T-helper 9 cell (primary cell): ENCODE measurements at regions not wholly inside any gene's neighbourhood (a gene's known extent, or its start where the extent isn't known, plus 50 kb on each side); places are given as distances from the start of the nearest gene placed in this dataset.
A peak's percentile ranks its signal among the peaks of the same experiment; 100 is the strongest.

Experiments used
- DNase-seq: peaks from one replicate; pipeline ENCODE4 v3.0.0-alpha.2; 2020

- DNase-seq = no peak
Measured at GRCh38 chr6:165905744-165906143, 242.7 kb upstream of the PDE10A start.

DNA sequence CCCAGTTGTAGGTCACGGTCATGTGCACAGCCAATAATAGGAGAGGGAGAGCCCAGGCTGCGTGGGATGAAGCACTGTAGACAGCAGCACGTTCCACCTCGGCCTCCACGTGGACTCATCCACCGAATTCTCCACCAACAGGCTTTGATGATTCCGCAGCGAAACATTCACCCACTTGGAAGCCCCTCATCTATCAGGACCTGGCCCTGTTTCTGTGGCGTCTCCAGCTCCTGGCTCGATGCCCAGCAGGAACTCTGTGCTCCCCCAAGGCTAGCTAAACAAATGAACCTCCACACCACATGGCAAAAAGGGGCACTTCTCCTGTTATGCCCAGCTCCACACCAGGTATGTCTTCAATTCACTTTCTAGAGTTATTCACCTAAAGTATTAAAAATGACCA lies 237.9 kb upstream of the PDE10A start:
- DNase-seq = no peak

DNA sequence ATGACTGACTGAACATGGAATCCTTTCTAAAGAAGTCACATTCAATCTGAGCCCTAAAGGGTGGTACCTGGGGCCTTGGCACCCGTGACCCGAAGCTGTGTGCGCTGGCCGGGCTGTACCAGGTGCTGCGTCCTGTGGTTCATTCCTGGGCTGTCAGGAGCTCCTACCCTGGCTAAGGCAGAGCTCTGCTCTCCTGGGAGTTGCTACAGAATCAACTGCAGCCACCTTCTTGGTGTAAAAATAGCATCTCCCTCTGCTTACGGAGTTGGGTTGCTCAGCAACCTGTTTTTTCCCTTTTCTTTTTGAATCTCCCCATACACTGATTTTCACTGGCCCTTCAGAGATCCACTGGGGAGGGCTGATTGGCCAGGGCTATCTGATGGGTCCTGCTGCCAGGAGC lies 236.6 kb upstream of the PDE10A start:
- DNase-seq = no peak

DNA sequence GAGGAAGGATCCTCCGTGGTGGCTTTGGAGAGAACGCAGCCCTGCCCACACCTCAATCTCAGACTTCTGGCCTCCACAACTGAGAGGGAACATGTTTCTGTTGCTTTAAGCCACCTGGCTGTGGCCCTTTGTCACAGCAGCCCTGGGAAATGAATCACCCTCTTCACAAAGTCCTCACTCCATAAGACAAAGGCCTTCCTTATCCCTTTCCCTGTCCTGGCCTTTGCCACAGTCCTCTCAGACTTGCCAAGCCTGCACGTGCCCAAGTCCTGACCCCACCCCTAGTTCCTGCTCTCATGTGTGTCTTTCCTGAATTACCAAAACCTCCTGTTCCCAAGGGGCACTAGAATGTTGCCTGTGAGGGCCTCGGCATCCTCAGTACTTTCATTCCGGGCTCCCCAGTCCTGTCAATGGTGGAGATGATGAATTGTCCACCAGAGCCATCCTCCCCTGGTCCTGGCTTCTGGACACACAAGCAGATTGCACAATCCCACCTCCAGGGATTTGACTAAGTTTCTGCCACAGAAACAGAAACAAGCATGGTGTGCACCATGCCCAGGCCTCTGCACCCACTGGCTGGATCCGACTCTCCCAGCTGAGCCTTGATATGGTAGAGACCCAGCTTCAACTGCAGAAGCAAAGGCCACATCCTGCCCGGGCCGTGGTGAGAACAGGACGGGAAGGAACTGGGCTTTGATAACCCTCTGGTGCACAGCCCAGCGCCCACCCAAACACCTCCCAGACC lies 232.6 kb upstream of the PDE10A start:
- no peak for DNase-seq

DNA sequence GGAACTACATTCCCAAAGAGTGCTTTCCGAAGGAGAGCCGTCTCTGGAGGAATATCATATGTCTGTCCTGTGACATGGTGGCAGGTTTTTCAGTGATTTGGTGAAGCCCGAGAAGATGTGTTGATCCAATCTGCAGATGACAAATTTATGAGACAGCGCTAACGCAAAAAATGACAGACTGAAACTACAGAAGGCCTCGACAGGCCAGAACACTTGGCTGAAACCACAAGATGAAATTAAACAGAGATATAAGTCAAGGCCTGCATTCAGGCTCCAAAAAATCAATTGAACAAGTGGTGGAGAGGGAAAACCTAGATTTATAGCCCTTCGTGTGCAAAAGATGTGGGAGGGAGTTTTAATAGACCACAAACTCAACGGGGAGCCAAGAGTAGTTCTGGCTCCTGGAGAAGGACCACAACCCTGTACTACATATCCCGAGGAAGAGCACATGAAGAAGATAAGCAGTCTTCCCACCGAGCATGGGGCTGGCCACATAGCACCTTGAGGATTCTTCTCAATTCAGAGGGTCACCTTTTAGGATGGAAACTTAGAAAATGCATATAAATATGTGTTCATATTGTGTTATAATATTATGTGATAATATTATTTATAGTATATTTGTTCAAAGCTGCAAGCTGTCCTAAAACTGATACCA lies 231.3 kb upstream of the PDE10A start:
- no peak for DNase-seq

DNA sequence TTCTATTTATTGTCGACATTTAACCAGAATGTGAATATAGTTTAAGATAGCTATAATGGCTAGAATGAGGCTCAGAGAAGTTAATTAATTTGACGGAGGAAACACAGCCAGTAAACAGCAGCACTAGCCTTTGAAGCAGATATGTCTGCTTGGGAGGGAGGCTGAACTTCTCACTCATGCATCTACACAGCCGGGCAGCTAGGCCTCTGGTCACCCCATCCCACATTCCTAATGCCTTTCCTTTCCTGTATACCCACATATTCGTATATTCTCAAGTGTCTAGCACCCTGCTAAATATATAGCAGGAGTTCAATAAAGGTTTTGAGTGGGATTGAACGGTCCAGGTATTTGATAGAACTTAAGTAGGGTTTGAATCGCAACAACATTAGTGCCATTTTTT lies 230.4 kb upstream of the PDE10A start:
- DNase-seq = no peak

GRCh38 chr6:165891320-165891719 lies 228.3 kb upstream of the PDE10A start:
- no peak for DNase-seq

DNA sequence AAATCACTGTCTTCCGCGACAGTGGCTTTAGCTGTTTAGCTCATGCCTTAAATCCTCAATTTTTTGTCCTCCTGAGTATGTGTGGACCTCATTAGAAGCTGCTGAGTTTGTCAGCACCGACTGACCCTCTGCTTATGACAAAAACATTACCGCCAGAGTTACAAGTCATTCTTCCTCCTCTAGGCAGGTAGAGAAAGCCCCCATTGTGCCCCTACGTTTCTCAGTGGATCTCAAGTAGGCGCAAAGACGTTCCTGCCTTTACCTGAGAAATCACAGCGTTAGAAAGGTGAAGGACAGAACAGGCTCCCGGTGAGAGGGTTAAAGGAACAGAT lies 227.3 kb upstream of the PDE10A start:
- no peak for DNase-seq

- no peak for DNase-seq
Measured at GRCh38 chr6:165889636-165890403, 226.8 kb upstream of the PDE10A start.

- no peak for DNase-seq
Measured at GRCh38 chr6:165886169-165886568, 223.1 kb upstream of the PDE10A start.

GRCh38 chr6:165884813-165885765 lies 222.0 kb upstream of the PDE10A start:
- DNase-seq = peak; percentile 42

DNA sequence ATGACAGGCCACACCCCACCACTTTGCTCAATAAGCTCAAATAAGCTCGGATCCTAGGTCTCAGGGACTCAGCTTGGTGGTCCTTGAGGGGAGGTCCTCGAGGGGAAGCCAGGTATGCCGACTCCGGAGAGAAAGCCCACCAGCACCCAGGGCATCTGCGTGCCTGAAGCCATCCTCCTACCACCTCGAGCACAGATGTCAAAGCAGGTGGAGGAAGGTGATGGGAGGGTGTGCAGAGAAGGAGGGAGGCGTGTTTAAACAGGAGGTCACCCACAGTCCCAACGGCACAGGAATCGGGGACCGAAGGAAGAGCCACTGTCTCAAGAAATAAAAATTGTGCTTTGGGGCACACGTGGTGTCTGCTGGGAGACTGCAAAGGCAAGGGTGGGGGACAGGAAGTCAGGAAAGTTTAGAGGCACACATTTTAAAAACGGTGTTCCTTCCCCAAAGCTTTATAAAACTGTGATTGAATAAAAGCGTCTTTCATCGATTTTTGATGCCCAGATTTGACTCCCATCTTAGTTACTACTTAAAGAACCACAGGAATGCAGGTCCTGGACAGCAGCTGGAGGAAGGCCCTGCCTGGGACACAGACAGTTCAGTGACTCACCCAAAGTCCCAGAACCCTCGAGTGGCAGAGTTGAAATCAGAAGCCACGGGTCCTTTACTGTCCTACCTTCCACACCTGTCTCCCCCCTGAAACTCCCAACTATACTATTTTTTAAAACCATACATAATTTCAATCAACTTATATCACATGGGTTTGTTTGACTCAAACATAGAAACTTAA lies 221.0 kb upstream of the PDE10A start:
- no peak for DNase-seq

GRCh38 chr6:165881806-165882205 lies 218.8 kb upstream of the PDE10A start:
- DNase-seq = no peak

- no peak for DNase-seq
Measured at GRCh38 chr6:165880686-165881085, 217.6 kb upstream of the PDE10A start.

DNA sequence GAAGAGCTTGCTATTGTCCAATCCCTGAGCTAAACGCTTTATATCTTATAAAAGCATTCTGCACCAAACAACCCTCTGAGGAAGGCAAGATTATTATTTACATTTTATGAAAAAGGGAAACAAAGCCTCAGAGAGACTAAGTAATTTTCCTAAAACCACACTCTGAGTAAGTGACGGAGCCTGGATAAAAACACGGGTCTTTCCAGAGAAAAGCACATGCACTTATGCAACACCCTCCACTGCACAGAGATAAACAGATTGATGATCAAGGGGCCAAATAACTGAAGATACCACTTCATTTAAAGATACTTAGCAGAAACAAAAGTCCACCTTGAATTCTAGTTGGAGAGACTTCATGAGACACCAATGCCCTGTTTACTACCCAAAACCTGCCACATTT lies 214.7 kb upstream of the PDE10A start:
- no peak for DNase-seq

- no peak for DNase-seq
Measured at GRCh38 chr6:165877192-165877591, 214.2 kb upstream of the PDE10A start.

- DNase-seq = no peak
Measured at GRCh38 chr6:165876588-165876987, 213.5 kb upstream of the PDE10A start.

DNA sequence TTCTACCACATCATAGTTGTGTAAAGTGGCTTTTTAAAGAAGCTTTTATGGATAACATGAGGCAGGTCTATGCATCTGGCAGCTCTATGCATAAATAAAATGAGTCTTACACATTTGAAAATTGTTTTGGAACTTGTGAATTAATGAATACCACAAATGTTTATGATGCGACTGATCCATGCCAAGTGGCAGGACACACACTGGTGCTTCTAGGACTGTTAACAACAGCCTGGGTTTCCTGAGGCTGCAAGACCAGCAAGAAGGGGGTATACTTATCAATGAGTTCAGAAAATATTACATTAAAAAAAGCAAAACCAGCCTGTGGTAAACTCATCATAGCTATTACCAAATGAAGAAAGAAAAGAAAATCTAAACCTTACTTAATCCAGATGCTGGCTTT lies 212.9 kb upstream of the PDE10A start:
- no peak for DNase-seq

- no peak for DNase-seq
Measured at GRCh38 chr6:165873976-165874375, 210.9 kb upstream of the PDE10A start.

- no peak for DNase-seq
Measured at GRCh38 chr6:165872811-165873210, 209.8 kb upstream of the PDE10A start.

DNA sequence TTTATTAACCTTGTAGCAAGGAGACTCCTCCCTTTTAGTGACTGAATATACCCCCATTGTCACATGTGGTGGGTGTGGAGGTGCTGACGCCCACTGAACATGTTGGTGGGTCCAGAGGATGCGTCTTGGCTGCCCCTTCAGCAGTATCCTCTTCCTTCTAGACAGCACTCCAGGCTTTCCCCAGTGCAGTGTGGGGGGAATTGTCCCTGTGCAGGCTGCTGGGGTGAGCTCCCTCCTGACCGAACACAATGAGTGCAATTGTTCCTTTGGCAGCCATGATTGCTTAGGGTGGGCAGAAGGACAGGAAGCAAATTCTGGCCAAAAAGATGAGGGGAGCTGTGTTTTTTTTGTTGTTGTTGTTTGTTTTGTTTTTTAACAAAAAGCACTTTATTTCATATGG lies 209.3 kb upstream of the PDE10A start:
- no peak for DNase-seq

- DNase-seq = no peak
Measured at GRCh38 chr6:165871571-165871970, 208.5 kb upstream of the PDE10A start.
